Coronary artery (tissue), 2 donors: ENCODE measurements at regions not wholly inside any gene's neighbourhood (a gene's known extent, or its start where the extent isn't known, plus 50 kb on each side); places are given as distances from the start of the nearest gene placed in this dataset.
A peak's percentile ranks its signal among the peaks of the same experiment; 100 is the strongest.

ENCODE experiments used
- DNase-seq: peaks from one replicate; pipeline ENCODE4 v3.0.0-alpha.2; 2017; ENCODE audit warnings: low spot score
- H3K27ac ChIP-seq, 2 donors: fragments of 200-600 bp; sonication (generic); one replicate each; pipeline ENCODE4 v1.5.1; 2016 to 2019
- H3K4me3 ChIP-seq: fragments of 200-600 bp; sonication (generic); 2 replicates; pipeline ENCODE4 v1.5.1; 2016; ENCODE audit warnings: mild to moderate bottlenecking, moderate library complexity
- CTCF ChIP-seq: fragments of 200-600 bp; sonication (generic); IDR thresholded peaks from one replicate; pipeline ENCODE4 v1.5.1; 2019; ENCODE audit warnings: antibody characterized with exemption

GRCh38 chr6:9657994-9658393, 756.9 kb downstream of the TFAP2A start:
- TF ChIP-seq CTCF = no peak
- no peak for DNase-seq
- no peak overlapping the region for H3K4me3 ChIP-seq
- no peak overlapping the region for H3K27ac ChIP-seq

GRCh38 chr6:9647599-9647998, 767.3 kb downstream of the TFAP2A start:
- Histone ChIP-seq H3K27ac (no peak overlapping the region), H3K4me3 (no peak overlapping the region)
- TF ChIP-seq CTCF = no peak
- no peak for DNase-seq

- TF ChIP-seq CTCF = no peak
- Histone ChIP-seq H3K4me3 (no peak overlapping the region), H3K27ac (no peak overlapping the region)
- DNase-seq = no peak
Observed at GRCh38 chr6:9647071-9647445, 767.8 kb downstream of the TFAP2A start.

GRCh38 chr6:9646342-9647070, 768.4 kb downstream of the TFAP2A start:
- DNase-seq = no peak
- H3K4me3 ChIP-seq = no peak overlapping the region
- TF ChIP-seq CTCF = no peak
- H3K27ac ChIP-seq = peak overlapping the region in 1 of 2 donors; percentile 16

- DNase-seq = no peak
- no peak for TF ChIP-seq CTCF
- Histone ChIP-seq H3K27ac (no peak overlapping the region), H3K4me3 (no peak overlapping the region)
Observed at GRCh38 chr6:9638861-9639260, 776.0 kb downstream of the TFAP2A start.

- DNase-seq = no peak
- Histone ChIP-seq H3K27ac (no peak overlapping the region), H3K4me3 (no peak overlapping the region)
- no peak for TF ChIP-seq CTCF
Observed at GRCh38 chr6:9634776-9635175, 780.1 kb downstream of the TFAP2A start.

- no peak for TF ChIP-seq CTCF
- no peak for DNase-seq
- no peak overlapping the region for H3K27ac ChIP-seq
- no peak overlapping the region for H3K4me3 ChIP-seq
Observed at GRCh38 chr6:9632026-9632425, 782.8 kb downstream of the TFAP2A start.
